22Rv1 (cell line): ENCODE measurements at regions not wholly inside any gene's neighbourhood (a gene's known extent, or its start where the extent isn't known, plus 50 kb on each side); places are given as distances from the start of the nearest gene placed in this dataset.

ENCODE experiments used
- H3K27ac ChIP-seq: fragments of 450-650 bp; 2 replicates; pipeline ENCODE4 v1.5.1; 2017
- ZFX ChIP-seq: fragments of 450-650 bp; IDR thresholded peaks from 2 replicates; pipeline ENCODE4 v1.6.1; 2017; ENCODE audit warnings: antibody characterized with exemption, borderline replicate concordance
- TF ChIP-seq, protein P1 (sequence below): fragments of 450-650 bp; IDR thresholded peaks from 2 replicates; pipeline ENCODE4 v1.5.1; 2017; ENCODE audit warnings: mild to moderate bottlenecking

- TF ChIP-seq, protein P1, sequence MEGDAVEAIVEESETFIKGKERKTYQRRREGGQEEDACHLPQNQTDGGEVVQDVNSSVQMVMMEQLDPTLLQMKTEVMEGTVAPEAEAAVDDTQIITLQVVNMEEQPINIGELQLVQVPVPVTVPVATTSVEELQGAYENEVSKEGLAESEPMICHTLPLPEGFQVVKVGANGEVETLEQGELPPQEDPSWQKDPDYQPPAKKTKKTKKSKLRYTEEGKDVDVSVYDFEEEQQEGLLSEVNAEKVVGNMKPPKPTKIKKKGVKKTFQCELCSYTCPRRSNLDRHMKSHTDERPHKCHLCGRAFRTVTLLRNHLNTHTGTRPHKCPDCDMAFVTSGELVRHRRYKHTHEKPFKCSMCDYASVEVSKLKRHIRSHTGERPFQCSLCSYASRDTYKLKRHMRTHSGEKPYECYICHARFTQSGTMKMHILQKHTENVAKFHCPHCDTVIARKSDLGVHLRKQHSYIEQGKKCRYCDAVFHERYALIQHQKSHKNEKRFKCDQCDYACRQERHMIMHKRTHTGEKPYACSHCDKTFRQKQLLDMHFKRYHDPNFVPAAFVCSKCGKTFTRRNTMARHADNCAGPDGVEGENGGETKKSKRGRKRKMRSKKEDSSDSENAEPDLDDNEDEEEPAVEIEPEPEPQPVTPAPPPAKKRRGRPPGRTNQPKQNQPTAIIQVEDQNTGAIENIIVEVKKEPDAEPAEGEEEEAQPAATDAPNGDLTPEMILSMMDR, result no peak
- TF ChIP-seq ZFX, result no peak
- no peak overlapping the region for H3K27ac ChIP-seq
Measured at GRCh38 chr11:29751618-29752017, 265.2 kb downstream of the KCNA4 start.

- TF ChIP-seq ZFX, result no peak
- TF ChIP-seq, protein P1, result no peak
- no peak overlapping the region for H3K27ac ChIP-seq
Measured at GRCh38 chr11:29750392-29750791, 266.4 kb downstream of the KCNA4 start.

GRCh38 chr11:29734287-29734686 lies 282.5 kb downstream of the KCNA4 start:
- H3K27ac ChIP-seq, result no peak overlapping the region
- TF ChIP-seq, protein P1, result no peak
- TF ChIP-seq ZFX, result no peak

GRCh38 chr11:29713831-29714320 lies 303.0 kb downstream of the KCNA4 start:
- no peak overlapping the region for H3K27ac ChIP-seq
- TF ChIP-seq, protein P1, result no peak
- TF ChIP-seq ZFX, result no peak

DNA sequence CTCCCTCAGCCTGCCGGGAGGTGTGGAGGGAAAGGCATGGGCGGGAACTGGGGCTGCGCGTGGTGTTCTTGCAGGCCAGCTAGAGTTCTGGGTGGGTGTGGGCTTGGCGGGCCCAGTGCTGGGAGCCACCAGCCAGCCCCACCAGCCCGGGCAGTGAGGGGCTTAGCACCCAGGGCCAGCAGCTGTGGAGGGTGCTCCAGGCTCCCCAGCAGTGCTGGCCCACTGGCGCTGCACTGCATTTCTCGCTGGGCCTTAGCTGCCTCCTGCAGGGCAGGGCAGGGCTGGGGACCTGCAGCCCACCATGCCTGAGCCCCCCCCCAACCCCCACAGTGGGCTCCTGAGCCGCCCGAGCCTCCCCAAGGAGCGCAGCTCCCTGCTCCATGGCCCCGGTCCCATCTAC lies 304.2 kb downstream of the KCNA4 start:
- H3K27ac ChIP-seq, result no peak overlapping the region
- TF ChIP-seq ZFX, result no peak
- TF ChIP-seq, protein P1, result no peak

GRCh38 chr11:29707924-29708323 lies 308.9 kb downstream of the KCNA4 start:
- TF ChIP-seq, protein P1, result no peak
- no peak for TF ChIP-seq ZFX
- no peak overlapping the region for H3K27ac ChIP-seq

DNA sequence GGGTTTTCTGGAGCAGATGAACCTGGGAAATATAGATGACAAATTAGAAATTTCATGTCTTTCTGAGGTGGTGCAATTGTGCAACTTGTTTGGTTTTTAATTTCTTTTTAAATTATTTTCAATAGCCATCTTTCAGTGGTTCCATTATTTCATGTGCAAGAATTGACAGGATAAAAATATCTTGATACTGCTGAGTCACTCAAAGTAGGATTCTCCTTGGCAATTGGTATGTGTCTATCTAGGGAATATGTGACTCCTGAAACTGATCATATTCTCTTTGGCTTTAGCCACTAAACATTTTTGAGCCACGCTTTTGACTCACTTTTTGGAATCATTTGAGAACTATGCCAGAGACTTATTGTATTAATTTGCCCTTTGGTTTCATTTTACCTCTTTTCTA lies 331.5 kb downstream of the KCNA4 start:
- TF ChIP-seq, protein P1, result no peak
- no peak for TF ChIP-seq ZFX
- H3K27ac ChIP-seq, result no peak overlapping the region
